ENCODE measurements at regions not wholly inside any gene's neighbourhood (a gene's known extent, or its start where the extent isn't known, plus 50 kb on each side); places are given as distances from the start of the nearest gene placed in this dataset.

DNA sequence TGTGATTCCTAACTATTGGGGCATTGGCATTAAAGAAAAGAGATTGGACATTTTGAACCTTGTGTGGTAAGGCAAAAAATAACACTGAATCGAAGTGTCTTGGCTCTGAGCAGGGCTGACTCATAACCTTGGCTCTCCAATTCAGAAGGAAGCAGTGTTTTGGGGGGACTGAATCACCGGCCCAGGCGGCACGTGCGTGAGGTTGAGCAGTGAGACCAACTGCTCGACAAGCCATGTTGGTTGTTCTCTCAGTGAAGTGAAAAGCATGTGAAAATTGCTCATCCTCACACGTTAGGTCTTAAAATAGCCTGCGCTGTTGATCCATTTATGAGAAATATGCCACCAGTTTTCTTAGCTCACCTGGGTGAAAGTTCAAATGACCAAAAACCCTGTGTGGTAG lies 137.8 kb upstream of the SPACA1 start:
- no peak for DNase-seq (ENCODE audit: low read depth in 3 of 3, low spot score in 2 of 3)

DNA sequence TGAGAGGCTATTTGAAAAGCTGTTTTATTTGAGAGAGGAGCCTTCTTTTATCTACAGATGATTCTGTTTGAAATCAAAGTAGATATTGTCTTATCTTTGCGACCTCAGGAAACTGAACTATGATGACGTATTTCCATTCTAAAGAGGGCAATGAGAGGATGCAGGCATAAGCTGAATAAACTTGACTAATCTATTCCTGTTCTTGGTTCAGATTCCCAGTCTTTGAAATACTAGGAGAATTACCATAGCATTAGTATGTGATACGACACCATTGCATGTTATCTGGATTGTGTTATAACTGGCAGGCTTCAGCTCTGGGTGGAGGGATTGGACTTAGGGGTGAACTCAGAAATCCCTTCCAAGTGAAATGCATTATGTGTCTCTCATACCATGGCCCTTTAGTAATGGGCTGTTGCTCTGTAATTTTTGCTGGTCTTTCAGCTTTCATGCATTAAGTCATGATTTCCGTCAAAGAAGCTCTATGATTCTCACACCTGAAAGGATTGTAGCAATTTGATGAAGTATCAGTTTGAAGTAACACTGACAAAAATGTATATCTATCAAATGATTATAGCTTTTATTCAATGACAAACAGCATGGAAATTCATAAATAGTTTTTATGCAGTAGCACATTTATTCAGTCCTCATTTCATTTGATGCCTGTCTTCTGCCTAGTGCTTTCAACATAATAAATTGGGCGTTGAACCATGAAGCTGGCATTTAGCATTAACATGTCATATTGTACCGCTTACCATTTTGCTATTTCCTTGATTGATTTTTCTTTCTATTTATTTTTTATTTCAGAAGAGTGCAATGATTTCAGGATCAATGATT lies 138.4 kb upstream of the SPACA1 start:
- no peak for DNase-seq (ENCODE audit: low read depth in 3 of 3, low spot score in 2 of 3)

DNA sequence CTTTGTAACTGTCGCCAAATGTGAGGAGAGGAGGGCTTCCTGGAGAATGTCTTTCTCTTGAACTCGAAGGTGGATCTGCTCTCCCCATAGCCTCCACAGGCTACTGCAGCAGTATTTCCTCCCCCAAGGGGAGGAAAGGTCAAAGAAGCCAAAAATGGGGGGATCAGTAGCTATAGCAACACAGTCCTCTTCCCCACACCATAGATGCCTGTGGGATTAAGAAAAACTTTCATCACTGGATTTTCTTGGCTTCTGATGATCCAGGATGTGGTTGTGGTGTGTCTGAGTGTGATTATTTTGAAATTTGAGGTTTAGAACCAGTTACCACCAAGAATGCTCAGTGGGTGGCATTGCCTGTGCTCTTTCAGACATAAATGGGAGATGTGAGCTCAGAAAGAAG lies 140.1 kb upstream of the SPACA1 start:
- no peak for DNase-seq (ENCODE audit: low read depth in 3 of 3, low spot score in 2 of 3)

DNA sequence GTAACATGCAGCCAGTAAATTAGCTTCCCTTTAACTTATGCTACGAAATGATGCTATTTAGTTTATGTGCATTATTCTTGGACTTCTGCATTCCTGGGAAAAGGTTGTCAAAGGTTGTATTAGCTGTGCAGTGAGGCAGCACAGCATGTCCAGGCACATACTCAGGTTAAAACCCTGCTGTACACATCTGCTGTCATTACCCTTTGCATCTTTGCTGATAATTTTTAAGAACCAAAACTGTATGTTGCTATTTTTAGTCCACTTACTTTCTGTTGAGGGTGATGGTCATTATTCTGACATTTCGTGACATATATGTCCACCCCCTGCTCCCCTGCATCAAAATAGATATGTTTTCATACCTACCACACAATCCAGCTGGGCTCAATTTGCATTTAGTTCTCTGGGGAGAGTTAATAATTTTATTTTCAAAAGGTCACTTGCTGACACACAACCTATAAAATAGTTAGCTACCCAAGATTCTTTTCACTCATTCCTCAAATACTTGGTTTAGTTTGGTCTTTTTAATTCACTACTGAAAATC lies 142.5 kb upstream of the SPACA1 start:
- DNase-seq (ENCODE audit: low read depth in 3 of 3, low spot score in 2 of 3): no peak

DNA sequence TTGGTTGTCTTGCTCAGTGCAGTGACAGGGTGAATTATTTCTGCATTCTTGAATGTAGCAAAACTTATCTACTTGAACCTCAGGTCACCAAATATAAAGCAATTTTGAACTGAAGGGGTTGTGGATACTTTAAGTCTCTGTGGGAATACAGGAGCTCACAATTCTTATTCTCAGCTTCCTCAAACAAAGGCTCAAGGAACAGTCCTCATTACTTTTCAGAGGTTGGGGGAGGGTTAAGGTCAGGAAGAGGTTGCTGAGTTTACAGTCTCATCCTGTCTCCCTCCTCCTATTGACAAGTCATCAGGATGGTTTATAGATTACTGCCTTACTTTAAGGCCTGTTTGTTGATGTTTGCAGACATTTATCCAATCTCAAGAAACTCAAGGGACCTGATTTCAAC lies 143.6 kb upstream of the SPACA1 start:
- DNase-seq (ENCODE audit: low read depth in 3 of 3, low spot score in 2 of 3): no peak

DNA sequence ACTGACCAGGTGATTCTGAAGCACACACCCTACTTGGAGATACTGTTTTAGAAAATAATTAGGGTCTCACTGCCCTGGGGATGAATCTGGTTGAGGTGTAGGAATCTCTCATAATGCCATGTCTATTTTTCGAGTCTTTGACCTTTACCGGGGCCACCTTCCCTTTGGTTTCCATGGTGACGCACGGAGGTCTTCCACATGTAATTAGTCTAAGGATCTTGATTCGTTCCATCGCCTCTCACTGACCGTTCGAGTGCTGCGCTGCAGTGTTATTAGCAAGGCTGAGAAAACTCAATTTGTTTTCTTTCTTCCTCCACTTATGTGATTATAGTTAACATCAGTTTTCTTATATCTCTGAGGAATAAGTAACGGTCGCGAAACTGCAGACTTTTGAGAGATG lies 144.3 kb upstream of the SPACA1 start:
- no peak for DNase-seq (ENCODE audit: low read depth in 3 of 3, low spot score in 2 of 3)

DNA sequence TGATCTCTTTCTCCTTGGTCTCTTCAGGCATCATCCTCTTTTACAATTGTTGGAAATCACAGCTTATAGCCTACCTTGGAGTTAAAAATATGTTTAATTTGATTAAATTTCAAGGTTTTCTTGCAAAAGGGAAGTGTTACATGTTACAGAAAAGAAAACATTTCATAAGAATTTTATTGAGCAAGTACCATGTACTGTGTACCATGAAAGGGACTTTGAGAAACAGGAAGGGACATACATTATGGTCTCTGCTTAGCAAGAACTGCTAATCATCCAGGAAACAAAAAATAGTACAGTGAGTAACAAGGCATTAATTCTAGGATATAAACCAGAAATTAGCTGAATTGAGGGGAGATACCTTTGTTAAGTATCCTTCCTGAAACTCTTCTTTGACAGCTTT lies 145.3 kb upstream of the SPACA1 start:
- no peak for DNase-seq (ENCODE audit: low read depth in 3 of 3, low spot score in 2 of 3)

DNA sequence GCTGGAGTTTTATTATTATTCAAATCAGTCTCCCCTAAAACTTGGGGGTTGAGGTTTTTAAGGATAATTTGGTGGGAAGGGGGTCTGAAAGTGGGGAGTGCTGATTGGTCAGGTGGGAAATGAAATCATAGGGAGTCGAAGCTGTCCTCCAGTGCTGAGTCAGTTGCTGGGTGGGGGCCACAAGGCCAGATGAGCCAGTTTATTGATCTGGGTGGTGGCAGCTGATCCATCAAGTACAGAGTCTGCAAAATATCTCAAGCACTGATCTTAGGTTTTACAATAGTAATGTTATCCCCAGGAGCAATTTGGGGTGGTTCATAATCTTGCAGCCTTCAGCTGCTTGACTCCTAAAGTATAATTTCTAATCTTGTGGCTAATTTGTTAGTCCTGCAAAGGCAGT lies 146.0 kb upstream of the SPACA1 start:
- DNase-seq (ENCODE audit: low read depth in 3 of 3, low spot score in 2 of 3): no peak

DNA sequence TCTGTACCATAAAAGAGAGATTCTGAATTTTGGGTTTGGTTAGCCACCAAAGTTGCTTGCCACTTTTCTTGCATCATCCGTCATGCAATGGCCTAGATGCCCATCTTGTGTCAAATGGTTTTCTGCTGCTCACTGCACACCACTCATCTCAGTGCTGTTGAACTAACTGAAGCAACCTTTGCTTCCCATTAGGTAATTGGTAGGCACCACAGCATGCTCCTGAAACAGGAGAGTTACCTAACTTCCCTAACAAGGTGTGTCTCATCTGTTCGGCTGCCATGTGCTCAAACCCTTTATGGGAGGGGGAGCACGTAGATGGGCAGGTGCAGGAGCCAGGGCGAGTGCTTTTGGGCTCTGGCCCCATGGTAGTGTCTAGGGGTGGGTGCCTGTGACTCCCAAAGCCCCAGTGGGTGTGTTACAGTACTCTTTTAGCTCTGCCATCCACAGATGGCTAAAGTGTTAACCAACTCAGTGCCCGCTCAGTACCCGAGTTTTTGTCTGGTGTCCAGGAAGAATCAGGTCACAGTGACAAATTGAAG lies 147.4 kb upstream of the SPACA1 start:
- no peak for DNase-seq (ENCODE audit: low read depth in 3 of 3, low spot score in 2 of 3)

DNA sequence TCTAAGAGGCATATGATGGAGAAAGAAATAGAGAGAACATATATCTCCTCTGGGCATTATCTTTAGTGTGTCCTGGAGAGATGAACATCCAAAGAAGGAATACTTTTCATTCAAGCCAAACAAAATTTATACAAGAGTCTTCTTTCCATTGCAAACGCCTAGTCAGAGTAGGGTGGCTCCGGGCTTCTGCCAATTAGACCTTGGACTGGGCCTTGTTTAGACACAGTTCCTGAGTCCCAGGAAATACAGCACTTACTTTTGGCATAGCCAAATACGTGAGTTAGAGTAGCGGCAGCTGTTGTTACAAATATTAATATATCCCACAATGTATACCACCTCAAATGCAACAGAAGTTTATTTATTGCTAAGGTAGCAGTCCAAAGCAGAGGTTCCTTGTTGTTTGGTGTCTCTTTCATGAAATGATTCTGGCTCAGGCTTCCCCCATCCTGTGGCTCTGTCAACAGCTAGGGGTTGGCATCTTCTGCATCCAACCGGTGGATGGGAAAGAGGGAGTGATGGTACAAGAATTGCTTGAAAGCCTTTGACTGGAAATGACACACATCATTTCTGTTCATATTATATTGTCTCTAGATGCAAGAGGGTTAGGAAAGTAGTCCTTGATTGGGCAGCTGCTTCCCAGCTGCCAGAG lies 148.0 kb upstream of the SPACA1 start:
- DNase-seq (ENCODE audit: low read depth in 3 of 3, low spot score in 2 of 3): no peak

DNA sequence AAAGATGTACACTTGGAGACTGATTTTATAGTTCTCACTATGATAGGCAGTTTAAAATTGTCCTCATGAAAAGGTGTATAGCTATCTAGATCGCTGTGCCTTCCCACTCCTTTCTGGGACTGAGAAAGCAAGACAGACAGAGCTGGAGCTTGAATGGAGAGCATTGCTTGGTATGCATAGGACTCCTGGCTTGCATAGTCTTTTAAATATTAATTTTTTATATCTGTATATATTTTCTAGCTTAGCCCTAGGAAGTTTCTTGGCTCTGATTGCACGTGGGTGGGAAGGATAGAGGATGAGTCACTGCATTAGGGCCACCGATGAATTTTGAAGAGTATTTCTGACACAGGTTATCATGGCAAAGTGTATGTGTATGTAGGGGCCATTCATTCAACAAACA lies 150.0 kb upstream of the SPACA1 start:
- no peak for DNase-seq (ENCODE audit: low read depth in 3 of 3, low spot score in 2 of 3)

DNA sequence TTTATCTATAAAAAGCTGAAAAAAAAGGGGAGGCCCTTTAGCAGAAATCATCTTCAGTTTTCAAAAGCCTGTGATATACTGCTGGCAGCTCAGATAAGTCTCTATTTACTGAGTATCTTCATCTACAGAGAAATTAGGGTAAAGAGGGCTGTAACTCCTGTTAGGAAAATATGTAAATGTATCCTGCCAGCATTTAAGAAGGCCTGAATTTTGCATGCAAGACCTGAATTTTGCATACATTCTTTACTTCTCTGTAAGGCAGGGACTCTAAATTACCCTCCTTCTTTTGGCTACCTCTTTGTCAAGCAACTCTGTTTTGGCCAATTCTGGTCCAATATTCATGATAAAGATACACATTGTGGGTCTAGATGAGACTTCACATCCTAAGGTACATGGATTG lies 150.6 kb upstream of the SPACA1 start:
- no peak for DNase-seq (ENCODE audit: low read depth in 3 of 3, low spot score in 2 of 3)

DNA sequence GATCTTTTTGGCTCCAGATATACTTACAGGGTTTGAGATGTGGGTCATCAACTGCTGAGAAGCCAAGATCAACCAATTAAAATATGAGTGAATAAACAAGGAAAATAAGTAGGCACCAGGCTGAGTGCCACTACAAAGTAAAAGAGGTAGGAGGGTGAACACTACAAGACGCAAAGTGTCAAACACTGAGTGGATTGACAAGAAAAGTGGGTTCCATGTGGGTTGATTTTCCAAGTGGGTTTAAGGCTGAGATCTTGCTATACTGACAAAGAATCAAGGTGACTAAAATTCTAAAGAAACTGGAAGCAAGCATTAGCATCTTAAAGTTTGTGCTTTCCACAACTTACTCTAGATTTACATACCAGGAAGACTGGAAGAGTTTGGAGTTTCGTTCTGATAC lies 160.4 kb upstream of the SPACA1 start:
- DNase-seq (ENCODE audit: low read depth in 3 of 3, low spot score in 2 of 3): no peak

DNA sequence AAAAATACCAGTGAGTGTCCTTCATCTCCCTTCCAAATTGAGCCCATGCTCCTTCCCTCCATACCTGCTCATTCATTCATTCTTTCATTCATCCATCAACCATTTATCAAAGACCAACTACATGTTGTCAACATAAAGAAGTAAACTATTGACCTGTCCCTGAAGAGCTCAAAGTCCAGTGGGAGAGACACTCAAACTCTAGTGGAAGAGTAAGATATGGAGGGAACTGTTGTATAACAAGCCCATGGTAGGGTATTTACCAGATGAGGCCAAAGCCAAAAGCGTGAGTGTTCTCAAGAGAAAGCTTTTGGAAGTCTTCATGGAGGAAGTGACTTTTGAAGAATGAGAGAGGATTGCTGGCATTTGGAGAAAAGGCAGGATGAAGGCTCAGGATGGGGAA lies 163.4 kb upstream of the SPACA1 start:
- DNase-seq (ENCODE audit: low read depth in 3 of 3, low spot score in 2 of 3): no peak

DNA sequence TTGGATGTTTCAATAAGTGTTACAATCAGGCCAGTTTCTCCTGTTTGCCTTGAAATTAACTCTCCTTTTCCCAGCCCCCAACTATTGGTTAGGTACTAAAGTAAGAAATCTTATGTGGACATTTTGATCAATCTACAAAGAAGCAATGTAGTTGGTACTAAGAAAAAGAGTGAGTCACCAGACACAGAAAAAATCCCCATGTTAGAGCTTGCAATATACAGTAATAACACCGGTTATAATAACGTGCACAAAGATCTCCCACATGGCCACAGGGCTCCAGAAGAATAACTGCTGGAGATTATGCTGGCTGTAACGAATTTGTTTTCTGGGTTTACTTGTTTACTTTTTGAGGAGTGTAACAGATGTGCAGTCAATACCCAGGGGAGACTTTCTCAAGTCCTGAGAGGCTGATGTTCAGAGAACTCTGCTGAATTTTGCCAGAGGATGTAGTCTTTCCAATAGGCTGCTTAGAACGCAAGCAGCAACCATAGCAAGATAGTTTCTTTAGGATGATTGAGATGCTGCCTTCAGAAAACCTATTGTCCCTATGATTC lies 166.2 kb upstream of the SPACA1 start:
- no peak for DNase-seq (ENCODE audit: low read depth in 3 of 3, low spot score in 2 of 3)

DNA sequence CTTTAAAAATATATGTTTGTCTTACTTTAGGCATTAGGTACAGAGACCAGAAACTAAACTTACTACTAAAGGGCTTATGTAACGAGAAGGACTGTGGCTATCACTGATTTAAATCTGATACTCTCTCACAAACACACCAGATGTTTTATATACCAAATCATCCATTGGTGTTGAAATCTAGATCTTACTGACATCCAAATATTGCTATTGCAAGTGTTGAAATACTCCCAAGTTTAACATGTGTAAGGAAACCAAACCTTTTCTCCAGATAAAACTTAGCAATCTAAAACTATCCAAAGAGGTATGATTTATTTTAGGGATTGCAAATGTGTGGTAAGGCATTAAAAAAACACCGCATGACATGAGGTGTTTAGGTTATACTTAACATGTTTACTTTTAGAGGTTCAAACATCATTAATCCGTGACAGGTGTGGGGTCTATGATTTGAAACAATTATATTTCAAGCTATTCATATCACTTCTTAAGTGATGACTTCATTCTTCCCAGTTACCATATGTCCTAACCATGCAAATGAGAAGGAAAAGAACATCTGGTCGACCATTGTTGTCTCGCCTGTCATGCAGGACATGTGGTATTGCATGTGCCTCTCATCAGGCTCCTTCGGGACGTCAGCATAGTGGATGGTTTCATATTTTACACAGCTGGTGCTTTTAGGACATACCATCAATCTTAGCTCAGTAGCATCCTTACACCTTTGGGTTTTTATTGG lies 168.3 kb upstream of the SPACA1 start:
- DNase-seq (ENCODE audit: low read depth in 3 of 3, low spot score in 2 of 3): no peak

DNA sequence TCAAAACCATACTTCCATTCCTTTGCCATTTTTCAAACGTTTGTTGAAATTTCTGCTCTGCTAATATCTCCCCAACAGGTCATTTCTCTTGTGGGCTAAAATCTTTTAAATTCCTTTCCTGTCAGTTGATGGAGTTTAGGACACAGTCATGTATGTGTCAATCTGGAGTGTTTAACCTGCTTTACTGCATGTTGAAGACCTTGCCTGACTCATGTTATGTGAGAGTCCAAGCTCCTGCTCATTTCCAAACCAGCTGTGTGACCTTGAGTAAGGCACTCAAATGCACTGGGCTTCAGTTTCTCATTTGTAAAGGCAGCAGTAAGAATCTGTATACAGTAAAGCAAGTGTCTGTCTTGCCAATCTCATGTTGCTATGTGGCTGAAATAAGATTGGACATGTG lies 171.9 kb upstream of the SPACA1 start:
- no peak for DNase-seq (ENCODE audit: low read depth in 3 of 3, low spot score in 2 of 3)

DNA sequence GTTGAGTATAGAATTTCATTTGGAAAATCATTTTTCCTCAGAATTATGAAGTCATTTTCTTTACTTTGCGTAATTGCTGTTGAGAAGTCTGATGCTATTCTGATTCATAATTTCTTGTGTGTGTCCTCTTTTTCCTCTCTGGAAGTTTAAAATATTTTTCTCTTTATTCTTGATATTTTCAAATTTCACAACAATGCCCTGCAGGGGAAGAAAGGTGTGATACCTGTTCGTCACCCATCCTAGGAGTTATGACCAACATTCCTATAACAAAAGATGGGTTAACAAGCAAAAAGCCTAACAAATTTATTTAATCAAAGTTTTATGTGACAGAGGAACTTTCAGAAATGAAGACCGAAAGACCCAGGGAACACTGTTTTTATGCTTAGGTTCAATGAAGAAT lies 171.5 kb upstream of the AKIRIN2 start:
- no peak for DNase-seq (ENCODE audit: low read depth in 3 of 3, low spot score in 2 of 3)

DNA sequence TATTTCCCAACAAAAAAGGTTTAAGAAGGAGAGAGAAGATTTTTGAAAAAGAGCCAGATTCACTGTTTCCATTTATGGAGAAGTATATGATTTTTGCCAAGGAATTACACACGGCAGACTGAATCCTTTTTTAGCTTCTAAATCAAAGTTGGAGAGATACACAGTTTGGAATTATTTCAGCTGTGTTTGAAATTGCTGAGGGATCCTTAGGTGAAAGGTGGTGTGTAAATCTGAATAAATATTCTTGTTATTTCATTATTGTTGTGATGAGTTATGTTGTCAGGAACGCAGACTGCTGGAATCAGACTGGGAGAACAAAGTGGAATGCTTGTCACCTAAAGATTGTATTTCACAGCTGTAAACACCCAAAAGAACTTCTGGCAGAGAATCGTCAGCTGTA lies 168.5 kb upstream of the AKIRIN2 start:
- DNase-seq (ENCODE audit: low read depth in 3 of 3, low spot score in 2 of 3): peak; percentile 13 to 31 (median 27)

DNA sequence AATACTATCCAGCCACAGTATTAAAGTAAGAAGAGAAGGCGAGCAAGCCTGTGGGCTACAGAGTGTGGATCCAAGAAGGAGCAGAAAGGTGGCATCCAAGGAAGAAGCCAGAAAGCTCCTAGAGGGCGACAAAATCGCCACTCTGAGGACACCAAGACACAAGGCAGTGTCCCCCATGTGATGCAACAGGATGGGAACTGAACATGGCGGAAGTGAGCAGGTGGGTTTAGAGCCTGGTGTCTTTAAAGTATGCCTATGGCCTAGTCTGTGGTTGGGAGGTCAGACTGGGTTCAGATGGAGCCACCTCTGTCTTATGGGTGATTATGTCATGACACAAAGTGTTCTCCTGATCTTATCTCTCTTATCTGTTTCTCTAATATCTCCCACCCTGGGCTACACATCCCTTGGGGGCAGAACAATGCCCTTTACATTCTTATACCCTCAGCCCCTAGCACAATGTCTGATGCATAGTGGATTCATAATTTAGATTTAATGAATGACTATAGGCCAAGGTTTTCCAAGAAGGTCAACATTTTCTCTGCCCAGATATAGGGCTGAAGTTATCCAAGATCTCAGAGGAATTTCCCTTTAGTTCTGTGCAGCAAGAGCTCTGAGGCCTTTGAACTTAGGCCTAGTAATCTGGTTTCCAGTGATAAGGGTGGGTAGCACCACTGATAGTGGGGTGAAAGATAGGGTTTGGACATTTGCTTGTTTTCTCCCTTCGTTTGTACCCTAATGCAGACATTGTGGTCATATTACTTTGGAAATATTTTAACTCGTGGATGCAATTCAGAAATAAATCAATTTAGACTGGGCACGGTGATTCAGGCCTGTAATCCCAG lies 167.3 kb upstream of the AKIRIN2 start:
- no peak for DNase-seq (ENCODE audit: low read depth in 3 of 3, low spot score in 2 of 3)
